C4-2B (cell line): ENCODE measurements at regions not wholly inside any gene's neighbourhood (a gene's known extent, or its start where the extent isn't known, plus 50 kb on each side); places are given as distances from the start of the nearest gene placed in this dataset.
"Not testable (repeated sequence)": the region's sequence is repeated elsewhere in the genome, so short reads cannot be mapped to it uniquely, and the experiment has no call there.

Experiments used
- H3K27ac ChIP-seq: fragments of 450-650 bp; 2 replicates; pipeline ENCODE4 v1.5.1; 2017
- ZFX ChIP-seq: fragments of 450-650 bp; IDR thresholded peaks from 2 replicates; pipeline ENCODE4 v1.6.1; 2017
- TF ChIP-seq, protein P1 (sequence below): fragments of 450-650 bp; conservative IDR thresholded peaks from 2 replicates; pipeline ENCODE4 v1.5.1; 2017; ENCODE audit warnings: mild to moderate bottlenecking

DNA sequence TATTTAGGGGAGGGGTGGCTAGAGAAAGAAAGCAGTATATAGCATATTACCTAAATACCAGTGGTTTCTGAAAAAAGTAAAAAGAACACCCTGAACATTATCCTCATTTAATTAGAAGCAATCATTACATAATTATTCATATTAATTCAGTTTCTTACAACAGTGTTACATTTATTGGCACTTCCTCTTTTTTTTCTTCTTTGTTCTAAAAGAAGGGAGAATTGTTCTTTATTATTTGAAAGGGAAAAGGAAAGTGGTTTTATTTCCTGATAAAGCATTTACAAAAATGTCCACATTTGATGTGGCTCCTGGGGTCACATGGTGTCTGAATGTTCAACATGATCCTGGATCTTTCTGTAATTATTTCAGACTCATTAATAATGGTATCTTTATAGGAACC, 254.9 kb upstream of the ZEB2 start:
- TF ChIP-seq, protein P1, sequence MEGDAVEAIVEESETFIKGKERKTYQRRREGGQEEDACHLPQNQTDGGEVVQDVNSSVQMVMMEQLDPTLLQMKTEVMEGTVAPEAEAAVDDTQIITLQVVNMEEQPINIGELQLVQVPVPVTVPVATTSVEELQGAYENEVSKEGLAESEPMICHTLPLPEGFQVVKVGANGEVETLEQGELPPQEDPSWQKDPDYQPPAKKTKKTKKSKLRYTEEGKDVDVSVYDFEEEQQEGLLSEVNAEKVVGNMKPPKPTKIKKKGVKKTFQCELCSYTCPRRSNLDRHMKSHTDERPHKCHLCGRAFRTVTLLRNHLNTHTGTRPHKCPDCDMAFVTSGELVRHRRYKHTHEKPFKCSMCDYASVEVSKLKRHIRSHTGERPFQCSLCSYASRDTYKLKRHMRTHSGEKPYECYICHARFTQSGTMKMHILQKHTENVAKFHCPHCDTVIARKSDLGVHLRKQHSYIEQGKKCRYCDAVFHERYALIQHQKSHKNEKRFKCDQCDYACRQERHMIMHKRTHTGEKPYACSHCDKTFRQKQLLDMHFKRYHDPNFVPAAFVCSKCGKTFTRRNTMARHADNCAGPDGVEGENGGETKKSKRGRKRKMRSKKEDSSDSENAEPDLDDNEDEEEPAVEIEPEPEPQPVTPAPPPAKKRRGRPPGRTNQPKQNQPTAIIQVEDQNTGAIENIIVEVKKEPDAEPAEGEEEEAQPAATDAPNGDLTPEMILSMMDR, result no peak
- no peak for TF ChIP-seq ZFX
- no peak overlapping the region for H3K27ac ChIP-seq

DNA sequence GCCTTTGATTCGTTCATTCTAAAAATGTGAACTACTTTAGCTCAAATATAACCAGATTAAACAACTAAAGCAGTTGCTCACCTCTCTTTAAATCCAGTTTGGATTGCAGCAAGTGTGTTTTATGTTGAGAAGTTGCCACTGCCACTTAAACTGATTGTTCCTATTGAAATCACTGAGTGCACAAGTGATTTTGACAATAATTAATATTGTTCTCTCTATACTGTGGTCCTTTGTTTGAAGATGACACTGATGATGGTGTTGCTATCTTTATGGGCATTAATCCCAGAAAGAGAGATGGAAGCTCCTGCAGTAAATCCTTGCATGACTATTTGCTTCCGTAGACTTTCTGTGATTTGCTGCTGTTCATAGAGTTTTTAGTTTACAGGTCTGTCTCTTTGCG, 251.4 kb upstream of the ZEB2 start:
- TF ChIP-seq, protein P1, result no peak
- no peak for TF ChIP-seq ZFX
- H3K27ac ChIP-seq, result no peak overlapping the region

DNA sequence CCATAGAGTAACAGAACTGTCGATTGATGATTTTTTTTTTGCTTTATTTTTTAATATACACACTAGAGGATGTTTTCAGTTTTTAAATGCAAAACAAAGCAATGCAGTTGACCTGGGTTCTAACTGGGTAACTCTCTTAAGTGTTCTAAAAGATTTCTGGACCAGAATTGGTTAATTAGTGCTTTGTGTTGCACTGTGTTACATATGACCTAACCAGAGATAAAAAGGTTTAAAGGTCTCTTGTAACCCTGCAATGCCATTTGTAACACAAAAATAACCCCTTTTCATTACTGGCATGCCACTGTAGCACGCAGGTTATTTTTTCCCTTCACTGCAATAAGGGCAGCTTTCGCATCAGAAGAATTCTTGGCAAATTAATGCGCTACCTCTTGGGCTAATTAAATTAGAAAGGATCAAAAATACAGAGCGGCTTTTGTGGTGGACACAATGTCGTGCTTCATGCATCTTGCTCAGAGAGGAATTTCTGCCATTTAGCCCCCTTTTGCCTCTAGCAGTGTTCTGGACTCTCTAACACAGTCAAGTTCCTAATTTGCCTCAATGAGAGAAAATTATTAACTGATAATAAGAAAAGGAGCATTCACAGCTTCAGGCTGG, 250.8 kb upstream of the ZEB2 start:
- no peak overlapping the region for H3K27ac ChIP-seq

DNA sequence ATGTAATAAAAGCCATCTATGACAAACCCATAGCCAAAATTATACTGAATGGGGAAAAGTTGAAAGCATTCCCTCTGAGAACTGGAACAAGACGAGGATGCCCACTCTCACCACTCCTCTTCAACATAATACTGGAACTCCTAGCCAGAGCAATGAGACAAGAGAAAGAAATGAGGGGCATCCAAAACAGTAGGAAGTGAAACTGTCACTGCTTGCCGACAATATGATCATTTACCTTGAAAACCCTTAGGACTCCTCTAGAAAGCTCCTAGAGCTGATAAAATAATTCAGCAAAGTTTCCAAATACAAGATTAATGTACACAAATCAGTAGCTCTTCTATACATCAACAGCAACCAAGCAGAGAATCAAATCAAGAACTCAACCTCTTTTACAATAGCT, 241.0 kb upstream of the ZEB2 start:
- H3K27ac ChIP-seq, result not testable (repeated sequence)

More for the DNA sequence above, 250.8 kb upstream of the ZEB2 start:
- TF ChIP-seq, protein P1, result no peak
- no peak for TF ChIP-seq ZFX

DNA sequence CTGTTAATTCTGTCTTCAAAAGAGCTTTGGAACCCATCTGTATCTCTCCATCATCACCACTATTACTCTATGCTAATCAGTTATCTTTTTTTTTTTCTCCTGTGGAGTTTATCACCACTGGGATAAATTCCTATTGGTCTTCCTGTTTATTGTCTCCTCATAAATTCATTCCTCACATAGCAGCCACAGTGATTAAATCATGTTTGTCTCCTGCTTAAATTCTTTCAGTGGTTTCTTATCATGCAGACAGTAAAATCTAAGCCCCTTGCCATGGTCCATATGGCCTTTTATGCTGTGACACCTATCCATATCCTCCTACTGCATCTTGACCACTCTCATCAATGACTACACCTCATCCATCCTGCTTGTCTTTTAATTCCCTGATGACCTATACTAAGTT, 239.8 kb upstream of the ZEB2 start:
- no peak for TF ChIP-seq ZFX
- TF ChIP-seq, protein P1, result no peak
- H3K27ac ChIP-seq, result no peak overlapping the region

DNA sequence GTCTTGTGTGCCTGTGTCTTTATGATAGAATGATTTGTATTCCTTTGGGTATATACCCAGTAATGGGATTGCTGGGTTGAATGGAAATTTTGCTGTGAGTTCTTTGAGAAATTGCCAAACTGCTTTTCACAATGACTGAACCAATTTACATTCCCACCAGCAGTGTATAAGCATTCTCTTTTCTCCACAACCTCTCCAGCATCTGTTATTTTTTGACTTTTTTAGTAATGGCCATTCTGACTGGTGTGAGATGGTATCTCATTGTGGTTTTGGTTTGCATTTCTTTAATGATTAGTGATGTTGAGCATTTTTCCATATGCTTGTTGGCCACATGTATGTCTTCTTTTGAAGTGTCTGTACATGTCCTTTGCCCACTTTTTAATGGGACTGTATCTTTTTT, 238.3 kb upstream of the ZEB2 start:
- H3K27ac ChIP-seq, result not testable (repeated sequence)

DNA sequence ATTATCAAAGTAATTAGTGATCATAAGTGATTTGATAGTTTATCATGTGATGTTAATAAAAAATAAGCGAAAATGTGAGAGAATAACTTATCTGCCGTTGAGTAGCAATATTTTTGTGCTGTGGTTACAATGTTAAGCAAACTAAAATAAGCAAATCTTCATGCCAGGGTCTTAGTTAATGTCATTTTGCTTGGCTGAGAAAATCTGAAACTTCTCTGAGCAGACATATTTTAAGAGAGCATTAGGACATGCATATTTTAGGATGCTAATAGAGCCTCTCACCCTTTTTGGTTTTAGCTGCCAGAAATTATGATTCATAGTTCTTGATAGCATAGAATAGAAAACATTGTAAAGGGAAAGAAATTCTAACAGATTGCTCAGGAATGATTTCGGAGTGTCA, 233.5 kb upstream of the ZEB2 start:
- H3K27ac ChIP-seq, result no peak overlapping the region
- TF ChIP-seq, protein P1, result no peak
- no peak for TF ChIP-seq ZFX

DNA sequence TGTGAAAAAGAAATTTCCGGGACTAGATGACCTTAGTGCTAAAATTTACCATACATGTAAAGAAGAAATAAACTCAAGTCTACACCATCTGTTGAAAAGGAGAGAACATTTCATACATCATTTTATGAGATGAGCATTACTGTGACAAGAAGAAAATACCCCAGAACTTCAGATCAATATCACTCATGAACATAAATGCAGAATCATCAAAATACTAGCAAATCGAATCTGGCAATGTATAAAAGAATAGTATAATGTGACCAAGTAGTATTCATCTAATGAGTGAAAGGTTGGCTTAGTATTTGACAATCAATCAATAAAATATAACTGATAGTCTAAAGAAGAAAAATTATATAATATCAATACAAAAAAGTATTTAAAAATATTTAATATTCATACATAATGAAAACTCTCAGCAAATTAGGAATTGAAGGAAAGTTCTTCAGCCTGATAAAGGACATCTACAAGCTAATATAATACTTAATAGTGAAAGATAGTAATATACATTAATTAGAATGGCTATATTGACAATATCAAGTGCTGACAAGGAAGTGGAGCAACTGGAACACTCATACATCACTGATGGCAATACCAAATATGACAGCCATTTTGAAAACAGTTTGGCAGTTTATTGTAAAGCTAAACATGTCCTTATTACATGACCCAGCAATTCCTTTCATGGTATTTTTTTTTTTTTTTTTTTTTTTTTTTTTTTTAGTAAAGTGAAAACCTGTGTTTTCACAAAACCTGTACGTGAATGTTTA, 231.4 kb upstream of the ZEB2 start:
- TF ChIP-seq, protein P1, result no peak
- TF ChIP-seq ZFX, result no peak
- no peak overlapping the region for H3K27ac ChIP-seq
